ENCODE measurements at regions not wholly inside any gene's neighbourhood (a gene's known extent, or its start where the extent isn't known, plus 50 kb on each side); places are given as distances from the start of the nearest gene placed in this dataset.

- TF ChIP-seq CTCF (IDR thresholded peaks at IDR 0.05) (no peak), EZH2phosphoT487 (IDR thresholded peaks at IDR 0.05; ENCODE audit: borderline replicate concordance, low read depth) (no peak), RFX5 (IDR thresholded peaks at IDR 0.05; ENCODE audit: low read length) (no peak), NFIC (IDR thresholded peaks at IDR 0.05; ENCODE audit: borderline replicate concordance) (no peak), RAD21 (IDR thresholded peaks at IDR 0.05; ENCODE audit: low read length) (no peak), MXI1 (IDR thresholded peaks at IDR 0.05; ENCODE audit: low read depth, low read length) (no peak)
Measured at GRCh38 chr16:50991006-50991405, 160.1 kb downstream of the SALL1 start.

All from SK-N-SH (cell line).